Right atrium auricular region (tissue), 2 donors: ENCODE measurements at regions not wholly inside any gene's neighbourhood (a gene's known extent, or its start where the extent isn't known, plus 50 kb on each side); places are given as distances from the start of the nearest gene placed in this dataset.

ENCODE experiments used
- DNase-seq: peaks from one replicate; pipeline ENCODE4 v3.0.0-alpha.2; 2019; ENCODE audit warnings: low spot score
- H3K27ac ChIP-seq, 2 donors: fragments of 200-600 bp; sonication (generic); 1 replicate in 1 of 2; 2 replicates in 1 of 2; pipeline ENCODE4 v1.5.1; 2016 to 2019
- H3K27me3 ChIP-seq, 2 donors: fragments of 200-600 bp; sonication (generic); one replicate each; pipeline versions ENCODE4 v1.5.1 to v1.6.0; 2017 to 2019
- H3K36me3 ChIP-seq: fragments of 200-600 bp; sonication (generic); one replicate; pipeline ENCODE4 v1.5.1; 2016
- H3K4me1 ChIP-seq, 2 donors: fragments of 200-600 bp; sonication (generic); one replicate each; pipeline versions ENCODE4 v1.5.1 to v1.6.0; 2017 to 2019
- H3K4me3 ChIP-seq, 2 donors: fragments of 200-600 bp; sonication (generic); 1 replicate in 1 of 2; 2 replicates in 1 of 2; pipeline ENCODE4 v1.5.1; 2017 to 2019; ENCODE audit warnings: mild to moderate bottlenecking in 1 of 2, moderate library complexity in 1 of 2
- H3K9me3 ChIP-seq, 2 donors: fragments of 200-600 bp; sonication (generic); one replicate each; pipeline ENCODE4 v1.5.1; 2019
- TF ChIP-seq, protein P1 (sequence below), 2 donors: fragments of 200-600 bp; sonication (generic); IDR thresholded peaks; one replicate each; pipeline ENCODE4 v1.5.1; 2019; ENCODE audit warnings: antibody characterized with exemption in 2 of 2

DNA sequence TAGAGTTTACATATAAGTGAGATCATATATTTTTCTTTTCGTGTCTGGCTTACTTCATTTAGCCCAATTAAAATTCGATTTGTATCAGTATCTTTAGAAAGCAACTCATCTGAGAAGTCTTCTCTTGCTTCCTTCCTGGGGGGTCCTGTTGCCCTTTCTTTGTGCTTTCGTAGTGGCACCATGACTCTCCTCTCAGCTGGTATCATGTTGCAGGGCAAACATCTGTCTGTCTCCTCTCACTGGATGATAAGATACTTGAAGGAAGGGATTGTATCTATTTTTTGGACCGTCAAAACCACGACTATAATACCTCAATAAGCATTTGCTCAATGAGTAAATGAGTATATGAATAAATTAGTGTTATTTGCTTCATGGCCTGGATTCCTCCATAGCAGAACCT, 382.5 kb upstream of the SORCS1 start:
- Histone ChIP-seq H3K4me3 (no peak overlapping the region), H3K9me3 (no peaks in the 10 kb centered on the region), H3K4me1 (no peaks in the 10 kb centered on the region), H3K27me3 (no peaks in the 10 kb centered on the region), H3K27ac (no peak overlapping the region), H3K36me3 (no peaks in the 10 kb centered on the region)
- TF ChIP-seq, protein P1, sequence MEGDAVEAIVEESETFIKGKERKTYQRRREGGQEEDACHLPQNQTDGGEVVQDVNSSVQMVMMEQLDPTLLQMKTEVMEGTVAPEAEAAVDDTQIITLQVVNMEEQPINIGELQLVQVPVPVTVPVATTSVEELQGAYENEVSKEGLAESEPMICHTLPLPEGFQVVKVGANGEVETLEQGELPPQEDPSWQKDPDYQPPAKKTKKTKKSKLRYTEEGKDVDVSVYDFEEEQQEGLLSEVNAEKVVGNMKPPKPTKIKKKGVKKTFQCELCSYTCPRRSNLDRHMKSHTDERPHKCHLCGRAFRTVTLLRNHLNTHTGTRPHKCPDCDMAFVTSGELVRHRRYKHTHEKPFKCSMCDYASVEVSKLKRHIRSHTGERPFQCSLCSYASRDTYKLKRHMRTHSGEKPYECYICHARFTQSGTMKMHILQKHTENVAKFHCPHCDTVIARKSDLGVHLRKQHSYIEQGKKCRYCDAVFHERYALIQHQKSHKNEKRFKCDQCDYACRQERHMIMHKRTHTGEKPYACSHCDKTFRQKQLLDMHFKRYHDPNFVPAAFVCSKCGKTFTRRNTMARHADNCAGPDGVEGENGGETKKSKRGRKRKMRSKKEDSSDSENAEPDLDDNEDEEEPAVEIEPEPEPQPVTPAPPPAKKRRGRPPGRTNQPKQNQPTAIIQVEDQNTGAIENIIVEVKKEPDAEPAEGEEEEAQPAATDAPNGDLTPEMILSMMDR (IDR thresholded peaks at IDR 0.05) = no peak
- no peak for DNase-seq

DNA sequence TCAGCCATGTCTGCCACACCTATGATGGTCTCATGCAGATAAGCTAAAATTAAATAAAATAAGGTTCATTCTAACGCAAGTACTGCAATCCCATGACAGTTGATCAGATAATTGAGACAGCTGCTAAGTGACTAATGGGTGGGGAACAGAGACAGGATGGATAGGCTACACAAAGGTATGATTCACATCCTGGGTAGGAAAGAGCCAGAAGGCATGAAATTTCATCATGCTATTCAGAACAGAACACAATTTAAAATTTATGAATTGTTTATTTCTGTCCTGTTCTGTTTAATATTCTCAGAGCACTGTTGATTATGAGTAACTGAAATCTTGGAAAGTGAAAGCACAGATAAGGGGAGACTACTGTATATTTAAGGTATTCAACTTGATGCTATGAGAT, 381.8 kb upstream of the SORCS1 start:
- TF ChIP-seq, protein P1 (IDR thresholded peaks at IDR 0.05) = no peak
- H3K9me3 ChIP-seq = no peaks in the 10 kb centered on the region
- H3K4me3 ChIP-seq = no peak overlapping the region
- H3K36me3 ChIP-seq = no peaks in the 10 kb centered on the region
- no peaks in the 10 kb centered on the region for H3K4me1 ChIP-seq
- H3K27me3 ChIP-seq = no peaks in the 10 kb centered on the region
- no peak for DNase-seq
- no peak overlapping the region for H3K27ac ChIP-seq

DNA sequence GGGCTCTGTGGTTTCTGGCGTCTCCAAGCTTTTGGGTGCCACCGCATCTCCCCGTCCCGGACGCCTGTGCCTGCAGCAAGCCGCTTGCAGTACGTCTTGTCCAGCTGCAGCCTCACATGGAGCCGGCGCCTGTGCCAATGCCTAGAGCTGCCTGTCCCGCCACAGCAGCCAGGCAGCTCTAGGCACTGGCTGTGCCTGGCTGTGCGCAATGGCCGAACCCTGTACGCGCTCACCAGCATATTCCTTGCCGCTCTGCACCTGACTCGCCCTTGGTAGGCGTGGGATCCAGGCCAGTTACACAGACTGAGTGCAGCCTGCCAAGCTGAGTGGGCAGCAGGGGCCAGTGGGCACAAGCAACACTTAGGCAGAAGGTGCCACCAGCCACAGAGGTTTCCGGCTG, 381.2 kb upstream of the SORCS1 start:
- no peaks in the 10 kb centered on the region for H3K4me1 ChIP-seq
- TF ChIP-seq, protein P1 (IDR thresholded peaks at IDR 0.05) = no peak
- H3K36me3 ChIP-seq = no peaks in the 10 kb centered on the region
- H3K27me3 ChIP-seq = no peaks in the 10 kb centered on the region
- no peaks in the 10 kb centered on the region for H3K9me3 ChIP-seq
- no peak for DNase-seq
- H3K27ac ChIP-seq = no peak overlapping the region
- H3K4me3 ChIP-seq = no peak overlapping the region

DNA sequence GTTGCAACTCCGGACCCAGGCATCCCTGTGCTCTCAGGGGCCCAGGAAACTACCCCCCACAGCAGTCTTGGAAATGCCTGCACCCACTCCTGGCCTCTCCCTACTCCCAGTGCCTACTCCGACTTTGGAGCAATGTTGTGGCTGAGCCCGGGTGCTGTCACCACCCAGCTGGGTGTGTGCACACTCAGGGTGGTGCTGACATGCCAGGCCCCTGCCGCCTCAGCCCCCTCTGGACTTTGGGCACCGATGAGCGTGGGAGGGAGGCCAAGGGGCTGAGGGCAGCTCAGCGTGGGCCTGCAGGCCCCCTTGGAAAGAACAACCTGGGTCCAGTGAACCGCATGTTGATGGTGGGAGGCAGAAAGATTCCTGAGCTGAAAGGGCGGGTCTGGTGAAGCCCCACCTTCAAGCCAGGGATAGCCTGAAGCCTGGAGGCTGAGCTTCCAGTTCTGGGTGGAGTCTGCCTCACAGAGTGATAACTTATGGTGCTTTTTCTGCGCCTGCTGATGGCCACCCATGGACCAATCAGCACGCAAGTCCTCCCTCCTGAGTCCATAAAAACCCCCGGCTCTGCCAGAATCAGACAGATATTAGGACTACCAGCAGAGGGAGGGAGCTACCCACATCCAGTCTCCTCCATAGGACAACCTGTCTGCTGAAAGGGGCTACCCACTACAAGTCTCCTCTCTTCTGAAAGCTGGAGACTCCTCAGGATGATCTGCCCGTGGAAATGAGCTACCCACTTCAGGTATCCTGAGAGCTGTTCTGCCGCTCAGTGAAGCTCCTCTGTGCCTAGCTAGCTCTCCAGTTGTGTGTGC, 380.4 kb upstream of the SORCS1 start:
- Histone ChIP-seq H3K27me3 (no peaks in the 10 kb centered on the region), H3K4me1 (no peaks in the 10 kb centered on the region), H3K9me3 (no peaks in the 10 kb centered on the region), H3K36me3 (no peaks in the 10 kb centered on the region), H3K4me3 (no peak overlapping the region), H3K27ac (no peak overlapping the region)
- TF ChIP-seq, protein P1 (IDR thresholded peaks at IDR 0.05) = no peak
- no peak for DNase-seq

DNA sequence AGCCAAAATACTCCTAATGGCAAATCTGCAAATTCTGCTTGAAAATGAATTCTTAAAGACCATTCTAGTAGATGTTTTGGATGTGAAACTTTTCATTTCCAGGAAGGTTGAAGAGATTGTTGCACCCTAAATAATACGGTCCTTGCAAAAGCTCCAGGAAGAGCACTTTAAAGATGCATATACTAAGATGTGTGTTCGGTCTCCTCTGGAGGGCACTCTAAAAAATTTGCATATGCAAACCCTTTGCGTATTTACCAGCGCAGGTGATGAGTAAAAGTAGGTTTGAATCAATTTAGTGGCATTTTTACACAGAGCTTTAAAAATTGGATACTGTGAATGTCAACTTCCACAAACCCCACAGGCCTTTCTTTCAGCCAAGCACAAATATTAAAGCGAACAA, 378.1 kb upstream of the SORCS1 start:
- Histone ChIP-seq H3K4me3 (no peak overlapping the region), H3K4me1 (no peaks in the 10 kb centered on the region), H3K27ac (no peak overlapping the region), H3K36me3 (no peaks in the 10 kb centered on the region), H3K9me3 (no peaks in the 10 kb centered on the region), H3K27me3 (no peaks in the 10 kb centered on the region)
- no peak for DNase-seq
- TF ChIP-seq, protein P1 (IDR thresholded peaks at IDR 0.05) = no peak

DNA sequence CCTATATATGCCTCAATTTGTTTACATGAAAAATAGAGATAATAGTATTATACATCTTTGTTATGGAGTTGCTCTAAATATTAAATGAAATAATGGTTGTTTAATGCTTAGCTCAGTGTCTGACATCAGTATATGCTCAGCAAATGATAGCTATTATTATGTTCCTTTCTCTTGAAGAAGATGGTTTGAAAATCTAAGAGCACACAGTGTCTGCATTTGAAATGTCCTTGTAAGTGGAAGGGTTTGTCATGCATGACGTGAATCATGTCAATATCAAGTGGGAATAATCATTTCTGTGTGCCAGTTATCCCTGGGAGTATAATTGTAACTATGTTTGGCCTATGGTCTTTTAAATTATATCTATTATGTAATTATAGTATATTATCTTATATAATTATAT, 377.5 kb upstream of the SORCS1 start:
- Histone ChIP-seq H3K4me3 (no peak overlapping the region), H3K36me3 (no peaks in the 10 kb centered on the region), H3K27ac (no peak overlapping the region), H3K9me3 (no peaks in the 10 kb centered on the region), H3K27me3 (no peaks in the 10 kb centered on the region), H3K4me1 (no peaks in the 10 kb centered on the region)
- TF ChIP-seq, protein P1 (IDR thresholded peaks at IDR 0.05) = no peak
- DNase-seq = no peak
